ENCODE measurements at regions not wholly inside any gene's neighbourhood (a gene's known extent, or its start where the extent isn't known, plus 50 kb on each side); places are given as distances from the start of the nearest gene placed in this dataset.

DNA sequence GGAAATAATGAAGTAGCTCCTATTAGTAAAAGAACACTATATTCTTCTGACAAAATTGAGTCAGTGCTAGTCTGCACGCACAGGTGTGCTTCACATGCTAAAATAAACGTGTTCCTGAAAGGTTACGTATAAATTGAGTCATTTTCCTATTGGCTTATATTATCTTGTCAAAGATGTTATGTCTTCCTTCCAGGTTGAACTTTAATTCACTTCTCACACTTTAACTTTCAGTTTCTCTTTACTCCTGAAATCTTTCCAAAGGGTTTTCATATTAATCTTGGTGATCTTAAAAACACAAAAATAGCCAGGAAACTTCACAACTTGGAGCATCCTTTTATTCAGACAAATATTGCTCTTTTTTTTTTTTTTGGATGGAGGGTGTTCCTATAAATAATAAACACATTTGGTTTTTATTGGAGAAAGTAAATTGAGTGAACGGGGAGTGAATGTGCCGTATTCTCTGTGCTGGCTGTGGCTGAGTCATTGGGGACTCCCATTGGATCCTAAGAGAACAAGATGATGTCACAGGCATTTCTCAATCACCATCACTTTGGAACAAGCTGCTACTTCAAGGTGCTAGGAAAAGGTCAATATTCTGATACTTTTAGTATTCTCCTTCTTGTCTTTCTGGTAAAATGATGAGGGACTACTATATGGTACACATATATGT, 150.2 kb upstream of the SPATS2L start:
- ChIA-PET POLR2A (no interaction called here), CTCF (no interaction called here)
- peaks cover 0 to 6% (median 0%) of the 10 kb centered on the region in 3 donors for H3K9me3 ChIP-seq (ENCODE audit: control extremely low read depth in 1 of 3, control insufficient read depth in 2 of 3, insufficient read depth in 1 of 3, low read length in 2 of 3)
- no peak for ATAC-seq (ENCODE audit: low read depth)
- no peaks in the 10 kb centered on the region for H3K4me1 ChIP-seq (ENCODE audit: control insufficient read depth in 2 of 2, insufficient read depth in 2 of 2, low read length in 2 of 2)
- H3K4me1 Mint-ChIP-seq: no peaks in the 10 kb centered on the region
- H3K4me3 ChIP-seq (ENCODE audit: control extremely low read depth in 1 of 5, extremely low read depth in 1 of 5, insufficient read depth in 1 of 5, low read depth in 2 of 5, low read length in 4 of 5): no peak overlapping the region
- no peak overlapping the region for H3K4me3 Mint-ChIP-seq
- H2AFZ ChIP-seq (ENCODE audit: insufficient read depth, low read depth, low read length, poor library complexity, severe bottlenecking): no peak overlapping the region
- H3K79me2 ChIP-seq (ENCODE audit: control insufficient read depth, insufficient read depth, low read length): no peaks in the 10 kb centered on the region
- TF ChIP-seq, protein P1, sequence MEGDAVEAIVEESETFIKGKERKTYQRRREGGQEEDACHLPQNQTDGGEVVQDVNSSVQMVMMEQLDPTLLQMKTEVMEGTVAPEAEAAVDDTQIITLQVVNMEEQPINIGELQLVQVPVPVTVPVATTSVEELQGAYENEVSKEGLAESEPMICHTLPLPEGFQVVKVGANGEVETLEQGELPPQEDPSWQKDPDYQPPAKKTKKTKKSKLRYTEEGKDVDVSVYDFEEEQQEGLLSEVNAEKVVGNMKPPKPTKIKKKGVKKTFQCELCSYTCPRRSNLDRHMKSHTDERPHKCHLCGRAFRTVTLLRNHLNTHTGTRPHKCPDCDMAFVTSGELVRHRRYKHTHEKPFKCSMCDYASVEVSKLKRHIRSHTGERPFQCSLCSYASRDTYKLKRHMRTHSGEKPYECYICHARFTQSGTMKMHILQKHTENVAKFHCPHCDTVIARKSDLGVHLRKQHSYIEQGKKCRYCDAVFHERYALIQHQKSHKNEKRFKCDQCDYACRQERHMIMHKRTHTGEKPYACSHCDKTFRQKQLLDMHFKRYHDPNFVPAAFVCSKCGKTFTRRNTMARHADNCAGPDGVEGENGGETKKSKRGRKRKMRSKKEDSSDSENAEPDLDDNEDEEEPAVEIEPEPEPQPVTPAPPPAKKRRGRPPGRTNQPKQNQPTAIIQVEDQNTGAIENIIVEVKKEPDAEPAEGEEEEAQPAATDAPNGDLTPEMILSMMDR (IDR thresholded peaks at IDR 0.05): no peak
- no peak for TF ChIP-seq EZH2 (IDR thresholded peaks at IDR 0.05; ENCODE audit: borderline replicate concordance, insufficient read depth, low read depth, low read length, poor library complexity, severe bottlenecking)
- H3K4me2 ChIP-seq (replicated peaks; ENCODE audit: low read depth, low read length, poor library complexity, severe bottlenecking): no peak overlapping the region
- no peaks in the 10 kb centered on the region for H3K36me3 ChIP-seq (replicated peaks in 1 of 2; ENCODE audit: control extremely low read depth in 1 of 2, control insufficient read depth in 1 of 2, extremely low read depth in 1 of 2, insufficient read depth in 2 of 2, low read length in 1 of 2)
- no CpG with 5 or more reads among the region's 5 CpGs for WGBS (ENCODE audit: insufficient coverage)
- DNase-seq: no peak
- no peaks in the 10 kb centered on the region for H4K20me1 ChIP-seq (ENCODE audit: control insufficient read depth, insufficient read depth, low read length, poor library complexity, severe bottlenecking)
- no peak overlapping the region for H3K9ac ChIP-seq (ENCODE audit: low read length)
- no peaks in the 10 kb centered on the region for H3K27me3 ChIP-seq (replicated peaks in 1 of 4; ENCODE audit: control extremely low read depth in 1 of 4, control insufficient read depth in 3 of 4, insufficient read depth in 4 of 4, low read length in 3 of 4)
- H3K27ac ChIP-seq (ENCODE audit: low read length in 2 of 2): no peak overlapping the region
- intact Hi-C loops (cut with micrococcal nuclease): no loop called here
- no peak overlapping the region for H3K27ac Mint-ChIP-seq
- H3K27me3 Mint-ChIP-seq: no peaks in the 10 kb centered on the region
- peaks cover 6% of the 10 kb centered on the region for H3K9me3 Mint-ChIP-seq (ENCODE audit: insufficient read depth)

- ATAC-seq (ENCODE audit: low read depth): no peak
- Histone ChIP-seq H3K4me2 (replicated peaks; ENCODE audit: low read depth, low read length, poor library complexity, severe bottlenecking) (no peak overlapping the region), H3K9me3 (ENCODE audit: control extremely low read depth in 1 of 3, control insufficient read depth in 2 of 3, insufficient read depth in 1 of 3, low read length in 2 of 3) (no peaks in the 10 kb centered on the region), H3K27me3 (replicated peaks in 1 of 4; ENCODE audit: control extremely low read depth in 1 of 4, control insufficient read depth in 3 of 4, insufficient read depth in 4 of 4, low read length in 3 of 4) (no peaks in the 10 kb centered on the region), H3K79me2 (ENCODE audit: control insufficient read depth, insufficient read depth, low read length) (no peaks in the 10 kb centered on the region), H2AFZ (ENCODE audit: insufficient read depth, low read depth, low read length, poor library complexity, severe bottlenecking) (no peak overlapping the region), H3K4me1 (ENCODE audit: control insufficient read depth in 2 of 2, insufficient read depth in 2 of 2, low read length in 2 of 2) (no peaks in the 10 kb centered on the region), H3K36me3 (replicated peaks in 1 of 2; ENCODE audit: control extremely low read depth in 1 of 2, control insufficient read depth in 1 of 2, extremely low read depth in 1 of 2, insufficient read depth in 2 of 2, low read length in 1 of 2) (no peaks in the 10 kb centered on the region), H3K4me3 (ENCODE audit: control extremely low read depth in 1 of 5, extremely low read depth in 1 of 5, insufficient read depth in 1 of 5, low read depth in 2 of 5, low read length in 4 of 5) (no peak overlapping the region), H3K9ac (ENCODE audit: low read length) (no peak overlapping the region), H3K27ac (ENCODE audit: low read length in 2 of 2) (no peak overlapping the region), H4K20me1 (ENCODE audit: control insufficient read depth, insufficient read depth, low read length, poor library complexity, severe bottlenecking) (no peaks in the 10 kb centered on the region)
- intact Hi-C loops (cut with micrococcal nuclease): no loop called here
- ChIA-PET CTCF (no interaction called here), POLR2A (no interaction called here)
- no peak for DNase-seq
- Mint-ChIP-seq H3K27me3 (no peaks in the 10 kb centered on the region), H3K9me3 (ENCODE audit: insufficient read depth) (no peaks in the 10 kb centered on the region), H3K4me3 (no peak overlapping the region), H3K27ac (no peak overlapping the region), H3K4me1 (no peaks in the 10 kb centered on the region)
- WGBS (ENCODE audit: insufficient coverage): 100% methylated on average over 1 of the region's 1 CpG
- no peak for TF ChIP-seq EZH2 (IDR thresholded peaks at IDR 0.05; ENCODE audit: borderline replicate concordance, insufficient read depth, low read depth, low read length, poor library complexity, severe bottlenecking)
- TF ChIP-seq, protein P1 (IDR thresholded peaks at IDR 0.05): no peak
Measured at GRCh38 chr2:200158647-200159356, 147.7 kb upstream of the SPATS2L start.

Measured in B cell (primary cell).